ENCODE measurements at regions not wholly inside any gene's neighbourhood (a gene's known extent, or its start where the extent isn't known, plus 50 kb on each side); places are given as distances from the start of the nearest gene placed in this dataset.

- no peak overlapping the region for H3K27ac ChIP-seq
- TF ChIP-seq CTCF (IDR thresholded peaks at IDR 0.05), result no peak
- H3K4me3 ChIP-seq (ENCODE audit: low read depth, low read length), result no peak overlapping the region
- H3K4me2 ChIP-seq (ENCODE audit: low read length), result no peak overlapping the region
- H3K79me2 ChIP-seq, result no peaks in the 10 kb centered on the region
- no peaks in the 10 kb centered on the region for H3K36me3 ChIP-seq (ENCODE audit: control insufficient read depth, insufficient read depth, low read length)
- H2AFZ ChIP-seq, result no peak overlapping the region
- no peak overlapping the region for H3K9ac ChIP-seq
- peaks cover 6% of the 10 kb centered on the region for H3K4me1 ChIP-seq
- H3K9me3 ChIP-seq (ENCODE audit: control insufficient read depth, low read length), result no peaks in the 10 kb centered on the region
- H3K27me3 ChIP-seq (ENCODE audit: control insufficient read depth, insufficient read depth, low read length), result no peaks in the 10 kb centered on the region
Observed at GRCh38 chr14:83301791-83302190, 1768.1 kb upstream of the SEL1L start.

- Histone ChIP-seq H3K9me3 (ENCODE audit: control insufficient read depth, low read length) (no peaks in the 10 kb centered on the region), H3K36me3 (ENCODE audit: control insufficient read depth, insufficient read depth, low read length) (no peaks in the 10 kb centered on the region), H3K27ac (peak overlapping the region; percentile 48), H3K4me2 (ENCODE audit: low read length) (no peak overlapping the region), H3K4me1 (peaks cover 29% of the 10 kb centered on the region), H3K4me3 (ENCODE audit: low read depth, low read length) (no peak overlapping the region), H3K79me2 (no peaks in the 10 kb centered on the region), H3K27me3 (ENCODE audit: control insufficient read depth, insufficient read depth, low read length) (no peaks in the 10 kb centered on the region), H2AFZ (peak overlapping the region; percentile 39), H3K9ac (no peak overlapping the region)
- no peak for TF ChIP-seq CTCF (IDR thresholded peaks at IDR 0.05)
Observed at GRCh38 chr14:83309211-83309610, 1775.6 kb upstream of the SEL1L start.

GRCh38 chr14:83309833-83310232 is 1776.2 kb upstream of the SEL1L start:
- H3K36me3 ChIP-seq (ENCODE audit: control insufficient read depth, insufficient read depth, low read length), result no peaks in the 10 kb centered on the region
- no peak overlapping the region for H3K4me3 ChIP-seq (ENCODE audit: low read depth, low read length)
- no peak overlapping the region for H3K4me2 ChIP-seq (ENCODE audit: low read length)
- H3K9ac ChIP-seq, result no peak overlapping the region
- H2AFZ ChIP-seq, result peak overlapping the region; percentile 39
- peaks cover 29% of the 10 kb centered on the region for H3K4me1 ChIP-seq
- H3K79me2 ChIP-seq, result no peaks in the 10 kb centered on the region
- H3K27me3 ChIP-seq (ENCODE audit: control insufficient read depth, insufficient read depth, low read length), result no peaks in the 10 kb centered on the region
- no peak for TF ChIP-seq CTCF (IDR thresholded peaks at IDR 0.05)
- H3K27ac ChIP-seq, result peak overlapping the region; percentile 48
- no peaks in the 10 kb centered on the region for H3K9me3 ChIP-seq (ENCODE audit: control insufficient read depth, low read length)

GRCh38 chr14:83312511-83312910 is 1778.9 kb upstream of the SEL1L start:
- no peak overlapping the region for H3K9ac ChIP-seq
- H3K79me2 ChIP-seq, result no peaks in the 10 kb centered on the region

More at GRCh38 chr14:83312511-83312910, 1778.9 kb upstream of the SEL1L start:
- no peak overlapping the region for H3K4me2 ChIP-seq (ENCODE audit: low read length)
- H3K36me3 ChIP-seq (ENCODE audit: control insufficient read depth, insufficient read depth, low read length), result no peaks in the 10 kb centered on the region
- peak overlapping the region; percentile 8 for H3K27ac ChIP-seq
- no peak overlapping the region for H3K4me3 ChIP-seq (ENCODE audit: low read depth, low read length)
- TF ChIP-seq CTCF (IDR thresholded peaks at IDR 0.05), result no peak
- H2AFZ ChIP-seq, result no peak overlapping the region
- H3K4me1 ChIP-seq, result peaks cover 32% of the 10 kb centered on the region
- H3K9me3 ChIP-seq (ENCODE audit: control insufficient read depth, low read length), result no peaks in the 10 kb centered on the region
- no peaks in the 10 kb centered on the region for H3K27me3 ChIP-seq (ENCODE audit: control insufficient read depth, insufficient read depth, low read length)
